ENCODE measurements at regions not wholly inside any gene's neighbourhood (a gene's known extent, or its start where the extent isn't known, plus 50 kb on each side); places are given as distances from the start of the nearest gene placed in this dataset.

DNA sequence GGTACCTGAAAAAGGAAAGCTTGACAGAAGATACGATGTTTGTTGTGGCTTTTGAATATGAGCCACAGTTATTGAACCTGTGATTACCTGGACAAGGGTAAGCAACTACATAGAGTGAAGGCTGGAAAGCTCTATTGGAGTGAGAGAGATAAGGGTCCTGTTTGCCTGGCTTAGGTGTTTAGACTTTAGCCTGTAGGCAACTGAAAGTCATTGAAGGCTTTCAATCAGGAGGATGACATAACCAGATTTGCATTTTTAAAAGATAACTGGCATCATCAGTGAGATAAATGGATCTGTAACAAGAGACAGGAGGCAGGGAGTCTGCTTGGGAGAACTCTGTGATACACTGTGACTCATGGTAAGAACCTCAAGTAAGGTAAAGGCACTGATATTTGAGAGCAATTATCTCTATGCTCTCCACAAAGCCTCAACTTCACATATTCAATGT, 128.9 kb upstream of the SOX5 start (continued):
- TF ChIP-seq, protein P1, sequence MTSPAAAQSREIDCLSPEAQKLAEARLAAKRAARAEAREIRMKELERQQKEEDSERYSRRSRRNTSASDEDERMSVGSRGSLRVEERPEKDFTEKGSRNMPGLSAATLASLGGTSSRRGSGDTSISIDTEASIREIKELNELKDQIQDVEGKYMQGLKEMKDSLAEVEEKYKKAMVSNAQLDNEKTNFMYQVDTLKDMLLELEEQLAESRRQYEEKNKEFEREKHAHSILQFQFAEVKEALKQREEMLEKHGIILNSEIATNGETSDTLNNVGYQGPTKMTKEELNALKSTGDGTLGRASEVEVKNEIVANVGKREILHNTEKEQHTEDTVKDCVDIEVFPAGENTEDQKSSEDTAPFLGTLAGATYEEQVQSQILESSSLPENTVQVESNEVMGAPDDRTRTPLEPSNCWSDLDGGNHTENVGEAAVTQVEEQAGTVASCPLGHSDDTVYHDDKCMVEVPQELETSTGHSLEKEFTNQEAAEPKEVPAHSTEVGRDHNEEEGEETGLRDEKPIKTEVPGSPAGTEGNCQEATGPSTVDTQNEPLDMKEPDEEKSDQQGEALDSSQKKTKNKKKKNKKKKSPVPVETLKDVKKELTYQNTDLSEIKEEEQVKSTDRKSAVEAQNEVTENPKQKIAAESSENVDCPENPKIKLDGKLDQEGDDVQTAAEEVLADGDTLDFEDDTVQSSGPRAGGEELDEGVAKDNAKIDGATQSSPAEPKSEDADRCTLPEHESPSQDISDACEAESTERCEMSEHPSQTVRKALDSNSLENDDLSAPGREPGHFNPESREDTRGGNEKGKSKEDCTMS (CRISPR knock-in tag; conservative IDR thresholded peaks at IDR 0.05): no peak
- no peak for TF ChIP-seq ZNF496 (CRISPR knock-in tag; IDR thresholded peaks at IDR 0.05; ENCODE audit: insufficient replicate concordance)
- TF ChIP-seq ZNF710 (CRISPR knock-in tag; IDR thresholded peaks at IDR 0.05; ENCODE audit: borderline replicate concordance): peak; percentile 91
- peak; percentile 26 for TF ChIP-seq SKI (IDR thresholded peaks at IDR 0.05; ENCODE audit: partially characterized antibody)
- no peak for TF ChIP-seq ZNF790 (CRISPR knock-in tag; IDR thresholded peaks at IDR 0.05; ENCODE audit: borderline replicate concordance)
- TF ChIP-seq ZNF362 (CRISPR knock-in tag; IDR thresholded peaks at IDR 0.05; ENCODE audit: borderline replicate concordance): peak; percentile 38; the same call in 1 of the 2 replicates
- peak; percentile 49; the same call in 1 of the 2 replicates for TF ChIP-seq ZBTB43 (CRISPR knock-in tag; conservative IDR thresholded peaks at IDR 0.05)
- TF ChIP-seq RBM39 (IDR thresholded peaks at IDR 0.05; ENCODE audit: low read depth, low read length, poor library complexity, severe bottlenecking): no peak
- TF ChIP-seq, protein P2, sequence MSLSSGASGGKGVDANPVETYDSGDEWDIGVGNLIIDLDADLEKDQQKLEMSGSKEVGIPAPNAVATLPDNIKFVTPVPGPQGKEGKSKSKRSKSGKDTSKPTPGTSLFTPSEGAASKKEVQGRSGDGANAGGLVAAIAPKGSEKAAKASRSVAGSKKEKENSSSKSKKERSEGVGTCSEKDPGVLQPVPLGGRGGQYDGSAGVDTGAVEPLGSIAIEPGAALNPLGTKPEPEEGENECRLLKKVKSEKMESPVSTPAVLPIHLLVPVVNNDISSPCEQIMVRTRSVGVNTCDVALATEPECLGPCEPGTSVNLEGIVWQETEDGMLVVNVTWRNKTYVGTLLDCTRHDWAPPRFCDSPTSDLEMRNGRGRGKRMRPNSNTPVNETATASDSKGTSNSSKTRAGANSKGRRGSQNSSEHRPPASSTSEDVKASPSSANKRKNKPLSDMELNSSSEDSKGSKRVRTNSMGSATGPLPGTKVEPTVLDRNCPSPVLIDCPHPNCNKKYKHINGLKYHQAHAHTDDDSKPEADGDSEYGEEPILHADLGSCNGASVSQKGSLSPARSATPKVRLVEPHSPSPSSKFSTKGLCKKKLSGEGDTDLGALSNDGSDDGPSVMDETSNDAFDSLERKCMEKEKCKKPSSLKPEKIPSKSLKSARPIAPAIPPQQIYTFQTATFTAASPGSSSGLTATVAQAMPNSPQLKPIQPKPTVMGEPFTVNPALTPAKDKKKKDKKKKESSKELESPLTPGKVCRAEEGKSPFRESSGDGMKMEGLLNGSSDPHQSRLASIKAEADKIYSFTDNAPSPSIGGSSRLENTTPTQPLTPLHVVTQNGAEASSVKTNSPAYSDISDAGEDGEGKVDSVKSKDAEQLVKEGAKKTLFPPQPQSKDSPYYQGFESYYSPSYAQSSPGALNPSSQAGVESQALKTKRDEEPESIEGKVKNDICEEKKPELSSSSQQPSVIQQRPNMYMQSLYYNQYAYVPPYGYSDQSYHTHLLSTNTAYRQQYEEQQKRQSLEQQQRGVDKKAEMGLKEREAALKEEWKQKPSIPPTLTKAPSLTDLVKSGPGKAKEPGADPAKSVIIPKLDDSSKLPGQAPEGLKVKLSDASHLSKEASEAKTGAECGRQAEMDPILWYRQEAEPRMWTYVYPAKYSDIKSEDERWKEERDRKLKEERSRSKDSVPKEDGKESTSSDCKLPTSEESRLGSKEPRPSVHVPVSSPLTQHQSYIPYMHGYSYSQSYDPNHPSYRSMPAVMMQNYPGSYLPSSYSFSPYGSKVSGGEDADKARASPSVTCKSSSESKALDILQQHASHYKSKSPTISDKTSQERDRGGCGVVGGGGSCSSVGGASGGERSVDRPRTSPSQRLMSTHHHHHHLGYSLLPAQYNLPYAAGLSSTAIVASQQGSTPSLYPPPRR (CRISPR knock-in tag; IDR thresholded peaks at IDR 0.05; ENCODE audit: borderline replicate concordance): peak; percentile 92
- TF ChIP-seq, protein P3, sequence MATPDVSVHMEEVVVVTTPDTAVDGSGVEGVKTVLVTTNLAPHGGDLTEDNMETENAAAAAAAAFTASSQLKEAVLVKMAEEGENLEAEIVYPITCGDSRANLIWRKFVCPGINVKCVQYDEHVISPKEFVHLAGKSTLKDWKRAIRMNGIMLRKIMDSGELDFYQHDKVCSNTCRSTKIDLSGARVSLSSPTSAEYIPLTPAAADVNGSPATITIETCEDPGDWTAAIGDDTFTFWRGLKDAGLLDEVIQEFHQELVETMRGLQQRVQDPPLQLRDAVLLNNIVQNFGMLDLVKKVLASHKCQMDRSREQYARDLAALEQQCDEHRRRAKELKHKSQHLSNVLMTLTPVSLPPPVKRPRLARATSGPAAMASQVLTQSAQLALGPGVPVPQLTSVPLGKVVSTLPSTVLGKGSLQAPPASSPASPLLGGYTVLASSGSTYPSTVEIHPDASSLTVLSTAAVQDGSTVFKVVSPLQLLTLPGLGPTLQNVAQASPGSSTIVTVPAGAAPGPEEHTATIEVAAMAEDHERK (CRISPR knock-in tag; IDR thresholded peaks at IDR 0.05; ENCODE audit: low read depth): no peak
- peak; percentile 37; the same call in 1 of the 2 replicates for TF ChIP-seq JUND (CRISPR knock-in tag; IDR thresholded peaks at IDR 0.05)
- TF ChIP-seq ZNF543 (CRISPR knock-in tag; IDR thresholded peaks at IDR 0.05): no peak
- no peak for TF ChIP-seq KLF11 (CRISPR knock-in tag; IDR thresholded peaks at IDR 0.05)
- TF ChIP-seq IKZF1 (IDR thresholded peaks at IDR 0.05): no peak
- no peak for TF ChIP-seq MXD3 (CRISPR knock-in tag; IDR thresholded peaks at IDR 0.05)

Measured in HepG2 (cell line).